K562 (cell line): ENCODE measurements at regions not wholly inside any gene's neighbourhood (a gene's known extent, or its start where the extent isn't known, plus 50 kb on each side); places are given as distances from the start of the nearest gene placed in this dataset.
"Not testable (repeated sequence)": the region's sequence is repeated elsewhere in the genome, so short reads cannot be mapped to it uniquely, and the experiment has no call there.

Experiments
- ATAC-seq: fragments of 200-7000 bp; cut with Tn5 transposase; 3 replicates; pipeline ENCODE4 v1.9.1; 2020; ENCODE audit warnings: moderate library complexity
- BruUV-seq: library from RNA; stranded (reverse); fragments of 400-500 nt; replicated peaks from 2 replicates; lab custom pipeline; 2021; lab: Mats Ljungman, UMichigan
- CTCF ChIA-PET: fragments of 300-600 bp; formaldehyde crosslinking; extraction: SDS; loops from one replicate; lab custom pipeline; 2021; ENCODE audit warnings: low intra/inter-chr PET ratio; lab: Yijun Ruan, JAX
- POLR2A ChIA-PET: fragments of 300-600, 350-650 bp; sonication (Branson Sonifier 250); formaldehyde crosslinking; extraction: SDS; loops from one replicate; lab custom pipeline; 2021; ENCODE audit warnings: antibody characterized with exemption, inconsistent platforms; lab: Yijun Ruan, JAX
- DNase-seq, 4 experiments: peaks; one replicate each; pipeline versions ENCODE4 v3.0.0 to v3.0.0-alpha.2; 2011 to 2018; ENCODE audit warnings: low spot score in 3 of 4, mixed read lengths in 3 of 4; ENCODE audit errors: extremely low read depth in 1 of 4
- FAIRE-seq: peaks from 2 replicates; lab custom pipeline; 2011; peaks lifted over from hg19 to GRCh38; lab: Jason Lieb, UNC
- H2AFZ ChIP-seq: 2 replicates; pipeline ENCODE4 v1.6.0; 2011; ENCODE audit warnings: low read depth, low read length, control low read depth, inconsistent platforms
- H3K27ac ChIP-seq: fragments of 200-600 bp; 3 replicates; pipeline ENCODE4 v1.8.0; 2011; ENCODE audit warnings: low read depth, mild to moderate bottlenecking, control low read depth, inconsistent platforms, low read length, moderate library complexity, mixed read lengths; ENCODE audit errors: extremely low read depth
- H3K27me3 ChIP-seq, 2 experiments: fragments of 300-600 bp in 1 of 2; 2 replicates in 1 of 2; 3 replicates in 1 of 2; pipeline versions ENCODE4 v1.6.0 to v1.8.0; 2011; ENCODE audit warnings: inconsistent platforms in 2 of 2, low read length in 2 of 2, mild to moderate bottlenecking in 1 of 2, mixed read lengths in 1 of 2, moderate library complexity in 1 of 2; ENCODE audit not compliant: control insufficient read depth in 2 of 2, insufficient read depth in 2 of 2
- H3K36me3 ChIP-seq: fragments of 300-600 bp; 3 replicates; pipeline ENCODE4 v1.8.0; 2011; ENCODE audit warnings: mild to moderate bottlenecking, low read length, inconsistent platforms; ENCODE audit not compliant: control insufficient read depth, insufficient read depth
- H3K4me1 ChIP-seq, 2 experiments: fragments of 200-600 bp in 1 of 2; replicated peaks in 1 of 2; 2 replicates in 1 of 2; 3 replicates in 1 of 2; pipeline versions ENCODE4 v1.5.1 to v1.8.0; 2011; ENCODE audit warnings: inconsistent platforms in 2 of 2, low read length in 2 of 2, mild to moderate bottlenecking in 1 of 2, mixed read lengths in 1 of 2, moderate library complexity in 1 of 2; ENCODE audit not compliant: control insufficient read depth in 2 of 2, insufficient read depth in 2 of 2
- H3K4me2 ChIP-seq: 2 replicates; pipeline ENCODE4 v1.6.1; 2011; ENCODE audit warnings: low read length, control low read depth, inconsistent platforms, mixed read lengths; ENCODE audit not compliant: insufficient read depth
- H3K4me3 ChIP-seq: fragments of 200-600 bp; sonication (generic), shearing (Covaris generic); 2 replicates; pipeline ENCODE4 v1.5.1; 2016; ENCODE audit warnings: control low read depth, inconsistent platforms
- H3K79me2 ChIP-seq: fragments of 200-600 bp; 3 replicates; pipeline ENCODE4 v1.8.0; 2011; ENCODE audit warnings: low read length, inconsistent platforms; ENCODE audit not compliant: control insufficient read depth, insufficient read depth
- H3K9ac ChIP-seq, 2 experiments: 2 replicates each; pipeline versions ENCODE4 v1.6.0 to v1.6.1; 2011; ENCODE audit warnings: low read depth in 2 of 2, low read length in 2 of 2, control low read depth in 1 of 2, inconsistent platforms in 1 of 2, mild to moderate bottlenecking in 1 of 2, mixed read lengths in 1 of 2; ENCODE audit not compliant: insufficient read depth in 1 of 2
- H3K9me1 ChIP-seq: one replicate; pipeline ENCODE4 v1.6.0; 2011; ENCODE audit warnings: inconsistent platforms, mild to moderate bottlenecking, low read length, moderate library complexity; ENCODE audit not compliant: control insufficient read depth, insufficient read depth
- H3K9me3 ChIP-seq: replicated peaks from 2 replicates; pipeline ENCODE4 v1.5.1; 2011; ENCODE audit warnings: low read depth, low read length, inconsistent platforms; ENCODE audit not compliant: control insufficient read depth, insufficient read depth
- H4K20me1 ChIP-seq: replicated peaks from 2 replicates; pipeline ENCODE4 v1.6.1; 2011; ENCODE audit warnings: low read length, inconsistent platforms, mixed read lengths; ENCODE audit not compliant: control insufficient read depth, insufficient read depth
- SMARCA4 ChIP-seq: fragments of 450-650 bp; IDR thresholded peaks from 2 replicates; pipeline ENCODE4 v1.6.1; 2016
- WGBS: fragments of 100-300 bp; shearing (Covaris generic); methylation state at CpG from one replicate; pipeline ENCODE4 v1.1.6; 2016; ENCODE audit warnings: low coverage, mixed read lengths; ENCODE audit not compliant: insufficient coverage; ENCODE audit errors: missing lambda C conversion rate; 5-methylcytosine and 5-hydroxymethylcytosine counted together
- in situ Hi-C: fragments of 300-500 bp; cut with MboI; formaldehyde crosslinking; loops from 4 replicates; pipeline ENCODE4 v1.15.0; 2018; ENCODE audit warnings: inconsistent platforms, mixed read lengths
- intact Hi-C: fragments of 100-400 bp; cut with micrococcal nuclease; formaldehyde crosslinking; loops from 2 replicates; pipeline ENCODE4 v1.14.2; 2022
- TF ChIP-seq, protein P1 (sequence below): fragments of 450-650 bp; IDR thresholded peaks from 2 replicates; pipeline ENCODE4 v1.6.1; 2018; ENCODE audit not compliant: partially characterized antibody

DNA sequence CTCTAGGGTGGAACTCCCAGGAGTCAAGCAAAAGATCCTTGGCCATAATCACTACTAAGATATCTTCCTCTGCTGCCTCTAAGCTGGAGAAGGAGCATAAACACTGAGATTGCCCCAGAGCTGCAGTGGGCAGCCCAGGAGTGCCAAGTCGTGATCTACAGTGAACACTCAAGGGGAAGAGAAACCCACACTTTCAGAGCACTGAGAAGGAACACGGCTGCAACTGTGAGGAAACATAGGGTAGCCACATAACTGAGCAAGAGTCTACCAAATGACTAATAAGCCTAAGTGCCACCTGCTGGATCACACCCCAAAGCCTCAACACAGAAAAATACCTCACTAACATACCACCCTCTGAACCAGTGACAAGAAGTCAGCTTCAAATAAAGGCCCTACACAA lies 79.6 kb upstream of the RAB12 start (continued):
- TF ChIP-seq, protein P1, sequence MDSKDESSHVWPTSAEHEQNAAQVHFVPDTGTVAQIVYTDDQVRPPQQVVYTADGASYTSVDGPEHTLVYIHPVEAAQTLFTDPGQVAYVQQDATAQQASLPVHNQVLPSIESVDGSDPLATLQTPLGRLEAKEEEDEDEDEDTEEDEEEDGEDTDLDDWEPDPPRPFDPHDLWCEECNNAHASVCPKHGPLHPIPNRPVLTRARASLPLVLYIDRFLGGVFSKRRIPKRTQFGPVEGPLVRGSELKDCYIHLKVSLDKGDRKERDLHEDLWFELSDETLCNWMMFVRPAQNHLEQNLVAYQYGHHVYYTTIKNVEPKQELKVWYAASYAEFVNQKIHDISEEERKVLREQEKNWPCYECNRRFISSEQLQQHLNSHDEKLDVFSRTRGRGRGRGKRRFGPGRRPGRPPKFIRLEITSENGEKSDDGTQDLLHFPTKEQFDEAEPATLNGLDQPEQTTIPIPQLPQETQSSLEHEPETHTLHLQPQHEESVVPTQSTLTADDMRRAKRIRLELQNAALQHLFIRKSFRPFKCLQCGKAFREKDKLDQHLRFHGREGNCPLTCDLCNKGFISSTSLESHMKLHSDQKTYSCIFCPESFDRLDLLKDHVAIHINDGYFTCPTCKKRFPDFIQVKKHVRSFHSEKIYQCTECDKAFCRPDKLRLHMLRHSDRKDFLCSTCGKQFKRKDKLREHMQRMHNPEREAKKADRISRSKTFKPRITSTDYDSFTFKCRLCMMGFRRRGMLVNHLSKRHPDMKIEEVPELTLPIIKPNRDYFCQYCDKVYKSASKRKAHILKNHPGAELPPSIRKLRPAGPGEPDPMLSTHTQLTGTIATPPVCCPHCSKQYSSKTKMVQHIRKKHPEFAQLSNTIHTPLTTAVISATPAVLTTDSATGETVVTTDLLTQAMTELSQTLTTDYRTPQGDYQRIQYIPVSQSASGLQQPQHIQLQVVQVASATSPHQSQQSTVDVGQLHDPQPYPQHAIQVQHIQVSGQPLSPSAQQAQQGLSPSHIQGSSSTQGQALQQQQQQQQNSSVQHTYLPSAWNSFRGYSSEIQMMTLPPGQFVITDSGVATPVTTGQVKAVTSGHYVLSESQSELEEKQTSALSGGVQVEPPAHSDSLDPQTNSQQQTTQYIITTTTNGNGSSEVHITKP: no peak
- TF ChIP-seq SMARCA4: no peak
- TF ChIP-seq, all 486 proteins: peak for 0

DNA sequence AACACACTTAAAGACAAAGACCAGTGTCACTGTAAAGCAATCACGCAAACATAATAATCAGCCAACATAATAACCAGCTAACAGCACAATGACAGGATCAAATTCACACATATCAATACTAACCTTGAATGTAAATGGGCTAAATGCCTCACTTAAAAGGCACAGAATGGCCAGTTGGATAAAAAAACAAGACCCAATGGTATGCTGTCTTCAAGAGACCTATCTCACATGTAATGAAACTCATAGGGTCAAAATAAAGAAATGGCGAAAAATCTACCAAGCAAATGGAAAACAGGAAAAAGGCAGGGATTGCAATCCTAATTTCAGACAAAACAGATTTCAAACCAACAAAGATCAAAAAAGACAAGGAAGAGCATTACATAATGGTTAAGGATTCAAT lies 78.2 kb upstream of the RAB12 start:
- POLR2A ChIA-PET: interaction anchor here (2.0 kb wide), 1 partner anchor 14 kb away, joined by 5 read pairs; no protein-coding TSS in a partner anchor
- not testable (repeated sequence) for H4K20me1 ChIP-seq

More for the DNA sequence above, 78.2 kb upstream of the RAB12 start:
- H3K9ac ChIP-seq, H3K79me2 ChIP-seq, H3K36me3 ChIP-seq, CTCF ChIA-PET, H3K4me2 ChIP-seq, FAIRE-seq, H3K9me1 ChIP-seq, H3K27me3 ChIP-seq, H2AFZ ChIP-seq, H3K27ac ChIP-seq, ATAC-seq, H3K4me1 ChIP-seq, H3K4me3 ChIP-seq, H3K9me3 ChIP-seq, DNase-seq, BruUV-seq, intact Hi-C loops, in situ Hi-C loops: not testable (repeated sequence)
- 3% methylated on average over 2 of the region's 2 CpGs for WGBS
